Fibroblast of lung (primary cell): ENCODE measurements at regions not wholly inside any gene's neighbourhood (a gene's known extent, or its start where the extent isn't known, plus 50 kb on each side); places are given as distances from the start of the nearest gene placed in this dataset.

Experiments used
- DNase-seq, 2 donors: peaks; one replicate each; pipeline versions ENCODE4 v3.0.0 to v3.0.0-alpha.2; 2010; ENCODE audit warnings: low read depth in 2 of 2
- H2AFZ ChIP-seq: 2 replicates; pipeline ENCODE4 v1.5.1; 2012; ENCODE audit warnings: low read length, control low read depth, inconsistent platforms
- H3K27ac ChIP-seq: 2 replicates; pipeline ENCODE4 v1.5.1; 2011; ENCODE audit warnings: low read length, control low read depth; ENCODE audit not compliant: insufficient read depth
- H3K27me3 ChIP-seq: 2 replicates; pipeline ENCODE4 v1.5.1; 2011; ENCODE audit warnings: mild to moderate bottlenecking, low read length; ENCODE audit not compliant: control insufficient read depth, insufficient read depth
- H3K36me3 ChIP-seq: 2 replicates; pipeline ENCODE4 v1.5.1; 2011; ENCODE audit warnings: low read length; ENCODE audit not compliant: control insufficient read depth, insufficient read depth
- H3K4me1 ChIP-seq: 2 replicates; pipeline ENCODE4 v1.5.1; 2011; ENCODE audit warnings: low read length; ENCODE audit not compliant: control insufficient read depth, insufficient read depth; ENCODE audit errors: extremely low read depth
- H3K4me2 ChIP-seq: 2 replicates; pipeline ENCODE4 v1.5.1; 2011; ENCODE audit warnings: low read length, control low read depth; ENCODE audit not compliant: insufficient read depth; ENCODE audit errors: extremely low read depth
- H3K4me3 ChIP-seq, 4 experiments: fragments of 200-600 bp in 1 of 4; sonication (generic) in 1 of 4; replicated peaks in 1 of 4; 2 replicates each; pipeline ENCODE4 v1.5.1; 2011 to 2016; ENCODE audit warnings: low read length in 4 of 4, low read depth in 3 of 4, mild to moderate bottlenecking in 3 of 4, control low read depth in 2 of 4, inconsistent platforms in 1 of 4, mixed read lengths in 1 of 4; ENCODE audit not compliant: insufficient read depth in 1 of 4; ENCODE audit errors: control extremely low read depth in 1 of 4
- H3K79me2 ChIP-seq: 2 replicates; pipeline ENCODE4 v1.5.1; 2012; ENCODE audit warnings: mild to moderate bottlenecking, low read length, inconsistent platforms; ENCODE audit not compliant: control insufficient read depth, insufficient read depth
- H3K9ac ChIP-seq: 2 replicates; pipeline ENCODE4 v1.5.1; 2011; ENCODE audit warnings: mild to moderate bottlenecking, low read length, control low read depth; ENCODE audit not compliant: insufficient read depth
- H3K9me3 ChIP-seq: 2 replicates; pipeline ENCODE4 v1.5.1; 2012; ENCODE audit warnings: low read depth, low read length; ENCODE audit not compliant: control insufficient read depth, insufficient read depth
- H4K20me1 ChIP-seq: 2 replicates; pipeline ENCODE4 v1.5.1; 2011; ENCODE audit warnings: low read length; ENCODE audit not compliant: control insufficient read depth, insufficient read depth; ENCODE audit errors: extremely low read depth
- CTCF ChIP-seq, 2 donors: IDR thresholded peaks in 1 of 2; conservative IDR thresholded peaks in 1 of 2; 1 replicate in 1 of 2; 2 replicates in 1 of 2; pipeline ENCODE4 v1.5.1; 2011 to 2012; ENCODE audit warnings: low read length in 2 of 2, control low read depth in 1 of 2, inconsistent platforms in 1 of 2, low read depth in 1 of 2, mild to moderate bottlenecking in 1 of 2
- EZH2 ChIP-seq: IDR thresholded peaks from 2 replicates; pipeline ENCODE4 v1.5.1; 2012; ENCODE audit warnings: low read length, control low read depth, mild to moderate bottlenecking; ENCODE audit errors: missing control alignments

GRCh38 chr4:15167743-15168142 is 165.5 kb downstream of the CPEB2 start:
- Histone ChIP-seq H3K4me3 (no peak overlapping the region), H4K20me1 (no peaks in the 10 kb centered on the region), H3K27ac (no peak overlapping the region), H3K9me3 (no peaks in the 10 kb centered on the region), H3K36me3 (no peaks in the 10 kb centered on the region), H3K4me2 (no peak overlapping the region), H3K27me3 (peaks cover 2% of the 10 kb centered on the region), H3K79me2 (no peaks in the 10 kb centered on the region), H2AFZ (no peak overlapping the region), H3K4me1 (no peaks in the 10 kb centered on the region), H3K9ac (no peak overlapping the region)
- no peak for DNase-seq
- no peak for TF ChIP-seq CTCF (conservative IDR thresholded peaks at IDR 0.05 in 1 of 2, IDR thresholded peaks at IDR 0.05 in 1 of 2; ENCODE audit: low read depth in 1 of 2, low read length in 2 of 2)
- TF ChIP-seq EZH2, result no peak

GRCh38 chr4:15168759-15169158 is 166.5 kb downstream of the CPEB2 start:
- Histone ChIP-seq H2AFZ (no peak overlapping the region), H3K4me3 (no peak overlapping the region), H3K4me2 (no peak overlapping the region), H3K27me3 (peaks cover 2% of the 10 kb centered on the region), H3K36me3 (no peaks in the 10 kb centered on the region), H3K9me3 (no peaks in the 10 kb centered on the region), H4K20me1 (no peaks in the 10 kb centered on the region), H3K9ac (no peak overlapping the region), H3K79me2 (no peaks in the 10 kb centered on the region), H3K4me1 (no peaks in the 10 kb centered on the region), H3K27ac (no peak overlapping the region)
- no peak for DNase-seq
- TF ChIP-seq CTCF (conservative IDR thresholded peaks at IDR 0.05 in 1 of 2, IDR thresholded peaks at IDR 0.05 in 1 of 2; ENCODE audit: low read depth in 1 of 2, low read length in 2 of 2) (no peak), EZH2 (no peak)

DNA sequence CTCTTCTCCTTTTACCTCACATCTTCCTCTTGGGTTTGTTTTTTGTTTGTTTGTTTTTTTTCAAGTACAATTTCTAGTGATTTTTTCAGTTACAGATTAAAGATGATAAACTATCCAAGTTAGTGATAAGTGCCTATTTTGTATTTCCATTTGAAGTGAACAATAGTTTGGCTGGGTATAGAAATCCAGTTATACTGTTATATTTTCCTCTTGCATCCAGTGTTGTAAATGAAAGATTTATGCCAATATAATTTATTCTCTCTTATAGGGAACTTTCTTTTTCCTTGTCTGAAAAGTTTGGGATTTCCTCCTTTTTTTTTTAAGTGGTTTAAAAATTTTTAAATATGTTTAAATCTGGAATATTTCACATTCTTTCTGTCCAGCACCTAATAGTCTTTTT is 169.4 kb downstream of the CPEB2 start:
- TF ChIP-seq CTCF (conservative IDR thresholded peaks at IDR 0.05 in 1 of 2, IDR thresholded peaks at IDR 0.05 in 1 of 2; ENCODE audit: low read depth in 1 of 2, low read length in 2 of 2) (no peak), EZH2 (no peak)
- H3K4me3 ChIP-seq, result no peak overlapping the region
- no peak overlapping the region for H2AFZ ChIP-seq
- H3K4me1 ChIP-seq, result no peaks in the 10 kb centered on the region
- no peak overlapping the region for H3K9ac ChIP-seq
- peaks cover 2% of the 10 kb centered on the region for H3K27me3 ChIP-seq
- no peaks in the 10 kb centered on the region for H3K36me3 ChIP-seq
- no peak for DNase-seq
- H3K9me3 ChIP-seq, result no peaks in the 10 kb centered on the region
- no peak overlapping the region for H3K4me2 ChIP-seq
- H3K79me2 ChIP-seq, result no peaks in the 10 kb centered on the region
- H4K20me1 ChIP-seq, result no peaks in the 10 kb centered on the region
- H3K27ac ChIP-seq, result no peak overlapping the region
